ENCODE measurements at regions not wholly inside any gene's neighbourhood (a gene's known extent, or its start where the extent isn't known, plus 50 kb on each side); places are given as distances from the start of the nearest gene placed in this dataset.
"Not testable (repeated sequence)": the region's sequence is repeated elsewhere in the genome, so short reads cannot be mapped to it uniquely, and the experiment has no call there.

GRCh38 chr16:88204131-88205110, 178.3 kb upstream of the ZNF469 start:
- not testable (repeated sequence) for DNase-seq

DNA sequence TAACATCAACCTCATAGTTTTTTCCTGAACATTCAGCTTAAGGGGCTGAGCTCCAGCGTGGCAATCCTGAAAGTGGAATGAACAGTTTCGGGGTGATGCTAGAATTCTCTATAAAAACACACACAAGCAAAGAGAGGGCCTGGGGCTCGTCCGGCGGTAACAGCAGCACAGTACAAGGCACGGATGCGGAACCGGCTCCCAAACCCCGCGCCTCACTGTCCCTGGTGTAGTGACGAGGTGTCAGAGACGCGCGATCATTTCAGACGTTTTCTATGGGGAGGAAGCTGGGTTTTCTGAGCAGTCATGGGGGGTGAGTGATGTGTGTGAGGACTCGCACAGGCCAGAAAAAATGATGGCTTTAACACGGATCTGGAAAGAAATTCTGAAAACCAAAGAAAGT, 177.3 kb upstream of the ZNF469 start:
- not testable (repeated sequence) for DNase-seq

DNA sequence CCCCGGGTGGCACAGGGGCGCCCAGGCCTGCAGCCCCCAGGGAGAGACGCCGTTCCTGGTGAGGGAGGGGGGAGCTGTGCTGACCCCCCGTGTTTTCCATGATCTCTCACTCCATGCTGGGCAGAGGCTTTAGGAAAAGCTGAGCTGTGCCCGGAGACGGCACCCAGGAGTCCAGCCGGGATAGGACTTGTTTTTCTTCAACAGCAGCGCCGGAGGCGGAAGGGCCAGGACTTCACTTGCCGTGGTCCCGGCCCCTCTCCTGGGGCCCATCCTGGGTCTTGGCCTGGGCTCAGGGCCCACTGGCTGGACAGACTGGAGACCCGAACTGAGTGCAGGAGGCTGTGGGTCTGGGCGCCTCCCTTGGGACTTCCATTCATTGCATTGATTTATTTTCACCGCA, 176.8 kb upstream of the ZNF469 start:
- DNase-seq, result not testable (repeated sequence)

- DNase-seq, result not testable (repeated sequence)
Measured at GRCh38 chr16:88206516-88206915, 176.2 kb upstream of the ZNF469 start.

DNA sequence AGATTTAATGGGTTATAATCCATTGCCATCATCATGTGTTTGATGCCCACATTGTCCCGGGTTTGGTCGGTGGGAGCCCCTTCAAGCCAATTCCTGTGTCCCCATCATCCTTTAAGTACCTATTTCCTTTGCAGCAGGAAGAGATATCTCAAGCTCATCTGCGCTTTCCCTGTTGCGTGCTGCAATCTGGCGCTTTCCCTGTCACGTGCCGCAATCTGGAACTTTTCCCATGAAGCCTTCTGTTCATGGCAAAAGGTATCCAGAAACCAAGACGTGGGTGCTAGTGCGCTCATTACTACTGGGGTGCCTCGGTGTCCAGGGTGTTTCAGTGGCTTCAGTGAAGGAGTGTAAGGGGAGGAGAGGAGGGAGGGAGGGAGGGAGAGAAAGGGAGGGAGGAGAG, 174.6 kb upstream of the ZNF469 start:
- no peak for DNase-seq

- DNase-seq, result not testable (repeated sequence)
Measured at GRCh38 chr16:88208776-88209175, 174.0 kb upstream of the ZNF469 start.

GRCh38 chr16:88209579-88209978, 173.2 kb upstream of the ZNF469 start:
- not testable (repeated sequence) for DNase-seq

GRCh38 chr16:88213937-88214336, 168.8 kb upstream of the ZNF469 start:
- not testable (repeated sequence) for DNase-seq

DNA sequence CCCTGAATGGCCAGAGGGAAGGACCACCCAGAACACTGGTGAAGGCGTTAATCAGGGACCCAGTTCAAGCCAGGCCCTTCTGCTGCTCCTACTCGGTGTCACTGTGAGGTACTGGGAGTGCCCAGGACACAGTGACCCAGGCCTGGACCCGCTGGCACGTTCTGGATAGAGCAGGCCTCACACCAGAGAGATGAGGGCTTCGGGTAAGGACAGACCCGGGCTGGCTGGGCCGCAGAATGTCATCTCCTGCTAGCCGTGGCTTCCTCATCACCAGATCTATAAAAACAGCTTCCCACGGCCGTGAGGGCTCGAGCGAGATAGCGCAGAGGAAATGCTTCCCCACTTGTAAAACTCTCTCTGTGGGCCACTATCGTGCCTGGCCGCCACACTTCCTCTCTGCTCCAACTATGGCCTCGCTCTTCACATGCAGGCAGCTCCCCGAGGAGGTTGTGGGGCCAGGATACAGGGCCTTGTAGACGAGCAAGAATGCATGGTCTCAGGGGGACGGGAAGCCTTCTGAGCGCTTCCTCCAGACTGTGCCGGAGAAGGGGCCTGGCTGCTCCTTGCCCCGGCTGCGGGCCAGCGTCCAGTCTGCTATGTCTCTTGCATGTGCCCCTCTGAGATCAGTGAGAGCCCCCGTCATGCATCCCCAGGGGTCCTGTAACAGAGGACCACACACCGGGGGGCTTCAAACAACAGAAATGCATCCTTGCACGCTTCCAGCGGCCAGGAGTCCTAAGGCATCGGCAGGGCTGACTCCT, 161.6 kb upstream of the ZNF469 start:
- DNase-seq, result not testable (repeated sequence)

- not testable (repeated sequence) for DNase-seq
Measured at GRCh38 chr16:88223696-88224095, 159.1 kb upstream of the ZNF469 start.

DNA sequence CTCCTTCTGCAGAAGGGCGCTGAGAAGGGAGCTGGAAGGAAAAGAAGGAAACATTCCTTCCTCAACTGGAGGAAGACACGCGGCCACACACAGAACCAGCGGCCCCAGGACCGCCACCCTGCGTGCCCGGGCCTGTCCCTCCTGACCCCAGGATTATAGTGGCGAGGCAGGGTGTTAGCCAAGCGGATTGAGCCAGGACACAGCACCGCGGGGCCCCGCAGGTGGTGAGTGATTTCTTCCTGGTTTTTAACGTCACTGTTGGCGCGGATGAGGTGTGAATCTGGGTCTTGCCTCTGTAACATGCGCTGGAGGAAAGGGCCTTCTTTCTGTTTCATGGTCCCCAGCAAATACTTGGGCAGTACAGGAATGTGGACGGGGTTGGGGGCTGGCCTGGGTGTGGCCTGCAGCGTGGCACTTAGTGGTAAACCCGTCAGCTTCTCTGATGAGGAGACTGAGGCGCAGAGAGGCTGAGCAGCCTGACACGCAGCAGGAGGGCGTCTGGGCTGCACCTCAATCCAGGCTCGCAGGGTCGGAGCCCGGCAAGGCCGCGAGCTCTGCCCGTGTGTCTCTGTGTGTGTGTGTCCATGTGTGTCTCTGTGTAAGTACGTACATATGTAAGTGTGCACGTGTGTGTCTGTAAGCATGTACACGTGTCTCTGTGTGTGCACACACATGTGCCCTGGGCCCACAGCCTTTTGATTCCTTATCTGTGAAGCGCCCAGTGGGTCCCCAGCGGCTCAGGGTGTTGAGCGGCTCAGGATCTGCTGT, 158.4 kb upstream of the ZNF469 start:
- DNase-seq, result not testable (repeated sequence)

DNA sequence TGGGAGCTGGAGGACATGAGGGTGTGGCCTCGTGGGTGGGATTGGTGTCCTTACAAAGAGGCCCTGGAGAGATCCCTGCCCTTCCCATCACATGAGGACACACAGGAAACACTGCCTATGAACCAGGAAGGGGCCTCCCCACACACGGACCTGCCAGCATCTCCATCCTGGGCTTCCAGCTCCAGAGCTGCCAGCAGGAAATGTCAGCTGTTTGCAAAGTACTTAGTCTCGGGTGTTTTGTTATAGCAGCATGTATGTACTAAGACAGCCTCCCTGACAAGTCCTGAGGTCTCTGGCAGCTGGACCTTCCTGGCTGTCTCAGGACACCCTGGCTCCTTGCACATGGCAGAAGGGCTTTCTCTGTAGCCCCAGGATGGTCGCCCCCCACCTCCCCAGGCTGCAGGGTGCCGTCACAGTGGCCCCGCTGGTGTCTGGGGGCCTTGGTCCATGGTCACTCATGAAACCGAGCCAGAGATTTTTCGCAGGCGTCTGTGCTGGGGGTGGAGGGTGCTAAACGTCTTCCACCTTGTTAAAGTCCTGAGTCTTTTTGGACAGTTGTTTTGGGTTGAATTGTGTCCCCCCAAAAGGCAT, 157.0 kb upstream of the ZNF469 start:
- not testable (repeated sequence) for DNase-seq

GRCh38 chr16:88226302-88226701, 156.5 kb upstream of the ZNF469 start:
- DNase-seq, result not testable (repeated sequence)

GRCh38 chr16:88227026-88227721, 155.6 kb upstream of the ZNF469 start:
- not testable (repeated sequence) for DNase-seq

GRCh38 chr16:88227722-88228482, 154.9 kb upstream of the ZNF469 start:
- not testable (repeated sequence) for DNase-seq

DNA sequence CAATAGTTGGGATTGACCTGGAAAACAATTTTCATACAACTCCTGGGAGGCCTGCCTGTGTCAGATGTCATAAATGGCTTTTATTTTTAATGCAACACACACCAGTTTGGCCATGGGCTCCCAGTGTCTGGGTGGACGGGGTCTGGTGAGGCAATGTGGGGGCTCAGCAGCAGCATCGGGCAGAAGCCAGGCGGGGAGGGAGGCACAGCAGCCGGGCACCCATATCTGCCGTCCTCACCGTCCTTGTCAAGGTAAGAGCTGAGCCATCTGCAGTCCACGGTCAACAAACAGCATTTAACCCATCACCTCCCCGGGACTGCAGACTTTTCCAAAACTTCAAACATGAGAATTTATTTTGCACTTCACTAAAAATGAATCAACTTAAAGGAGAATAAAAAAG, 154.0 kb upstream of the ZNF469 start:
- not testable (repeated sequence) for DNase-seq

DNA sequence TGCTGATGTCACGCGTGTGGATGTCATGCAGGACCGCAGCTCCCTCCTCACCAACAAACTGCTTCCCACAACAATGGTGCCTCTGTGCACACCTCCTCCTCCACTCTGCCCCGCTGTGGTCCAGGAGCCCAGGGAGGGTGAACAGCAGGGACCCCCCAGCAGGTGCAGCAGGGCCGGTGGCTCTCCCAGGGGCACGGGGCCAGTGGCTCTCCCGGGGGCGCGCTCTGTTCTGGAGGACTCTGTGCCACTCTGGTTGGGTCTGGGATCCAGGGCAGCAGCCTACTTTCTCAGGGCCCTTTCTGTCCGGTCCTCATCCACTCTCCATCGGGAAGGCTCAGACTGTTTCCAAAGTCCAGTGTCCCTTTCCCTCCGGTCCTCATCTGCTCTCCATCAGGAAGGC, 153.0 kb upstream of the ZNF469 start:
- not testable (repeated sequence) for DNase-seq

GRCh38 chr16:88230276-88230966, 152.3 kb upstream of the ZNF469 start:
- not testable (repeated sequence) for DNase-seq

DNA sequence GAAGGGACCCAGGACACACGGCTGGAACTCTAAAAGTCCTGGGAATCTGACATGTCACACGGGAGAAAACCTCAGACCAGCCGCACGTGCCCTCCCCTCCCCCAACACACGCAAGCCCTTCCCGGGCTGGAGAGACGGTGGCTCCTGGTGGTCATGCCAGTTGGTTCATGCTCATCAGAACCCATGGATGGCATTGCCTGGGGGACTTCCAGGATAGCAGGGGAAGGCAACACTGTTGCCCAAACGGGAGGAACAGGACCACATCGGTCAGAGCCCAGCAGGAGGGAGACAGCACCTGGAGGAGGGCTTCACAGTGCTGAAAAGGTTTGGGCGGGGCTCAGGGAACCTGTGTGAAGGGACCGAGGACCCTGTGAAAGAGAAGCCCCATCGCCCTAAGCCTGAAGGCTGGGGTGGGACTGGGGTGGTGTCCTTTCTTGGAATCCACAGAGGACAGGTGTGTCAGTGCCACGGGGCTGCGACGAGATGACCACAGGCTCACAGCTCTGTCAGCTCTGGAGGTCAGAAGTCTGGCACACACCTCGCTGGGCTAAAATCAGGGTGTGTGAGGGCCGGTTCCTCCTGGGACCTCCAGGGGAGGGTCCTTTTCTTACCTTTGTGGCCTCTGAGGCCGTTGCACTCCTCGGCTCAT, 151.7 kb upstream of the ZNF469 start:
- not testable (repeated sequence) for DNase-seq

DNA sequence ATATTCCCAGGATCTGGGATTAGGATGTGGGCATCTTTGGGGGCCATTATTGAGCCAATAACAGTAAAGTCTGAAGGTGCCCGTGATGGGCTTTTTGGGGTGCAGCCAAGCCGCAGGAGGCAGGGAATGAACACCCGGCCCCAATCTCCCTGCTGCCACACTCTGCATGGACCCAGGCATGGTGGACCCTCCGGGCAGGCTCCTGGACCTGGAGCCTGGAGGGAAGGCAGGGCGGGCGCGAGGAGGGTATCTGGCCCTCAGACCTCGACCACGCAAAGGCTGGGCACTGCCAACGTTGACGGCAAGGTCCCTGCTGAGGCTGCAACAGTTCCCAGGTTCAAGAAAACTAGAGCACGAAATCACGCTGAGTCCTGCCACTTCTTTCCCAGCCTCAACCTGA, 150.9 kb upstream of the ZNF469 start:
- DNase-seq, result not testable (repeated sequence)

All from activated CD4-positive, alpha-beta T cell treated with anti-CD3 and anti-CD28 coated beads, Interleukin-10, Interleukin-2, amounts not matched to agents 100 ng/mL and 50 ng/mL, durations not matched to agents 16 hours and 8 hours (primary cell).